ENCODE measurements at regions not wholly inside any gene's neighbourhood (a gene's known extent, or its start where the extent isn't known, plus 50 kb on each side); places are given as distances from the start of the nearest gene placed in this dataset.
"Not testable (repeated sequence)": the region's sequence is repeated elsewhere in the genome, so short reads cannot be mapped to it uniquely, and the experiment has no call there.

GRCh38 chr5:174581479-174581878 lies 142.9 kb upstream of the MSX2 start:
- H3K4me3 ChIP-seq (ENCODE audit: low read depth, low read length), result no peak overlapping the region
- TF ChIP-seq, protein P1, sequence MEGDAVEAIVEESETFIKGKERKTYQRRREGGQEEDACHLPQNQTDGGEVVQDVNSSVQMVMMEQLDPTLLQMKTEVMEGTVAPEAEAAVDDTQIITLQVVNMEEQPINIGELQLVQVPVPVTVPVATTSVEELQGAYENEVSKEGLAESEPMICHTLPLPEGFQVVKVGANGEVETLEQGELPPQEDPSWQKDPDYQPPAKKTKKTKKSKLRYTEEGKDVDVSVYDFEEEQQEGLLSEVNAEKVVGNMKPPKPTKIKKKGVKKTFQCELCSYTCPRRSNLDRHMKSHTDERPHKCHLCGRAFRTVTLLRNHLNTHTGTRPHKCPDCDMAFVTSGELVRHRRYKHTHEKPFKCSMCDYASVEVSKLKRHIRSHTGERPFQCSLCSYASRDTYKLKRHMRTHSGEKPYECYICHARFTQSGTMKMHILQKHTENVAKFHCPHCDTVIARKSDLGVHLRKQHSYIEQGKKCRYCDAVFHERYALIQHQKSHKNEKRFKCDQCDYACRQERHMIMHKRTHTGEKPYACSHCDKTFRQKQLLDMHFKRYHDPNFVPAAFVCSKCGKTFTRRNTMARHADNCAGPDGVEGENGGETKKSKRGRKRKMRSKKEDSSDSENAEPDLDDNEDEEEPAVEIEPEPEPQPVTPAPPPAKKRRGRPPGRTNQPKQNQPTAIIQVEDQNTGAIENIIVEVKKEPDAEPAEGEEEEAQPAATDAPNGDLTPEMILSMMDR (IDR thresholded peaks at IDR 0.05; ENCODE audit: insufficient read depth, low read depth, low read length), result peak; percentile 57
- no peak for DNase-seq (ENCODE audit: low read depth)

DNA sequence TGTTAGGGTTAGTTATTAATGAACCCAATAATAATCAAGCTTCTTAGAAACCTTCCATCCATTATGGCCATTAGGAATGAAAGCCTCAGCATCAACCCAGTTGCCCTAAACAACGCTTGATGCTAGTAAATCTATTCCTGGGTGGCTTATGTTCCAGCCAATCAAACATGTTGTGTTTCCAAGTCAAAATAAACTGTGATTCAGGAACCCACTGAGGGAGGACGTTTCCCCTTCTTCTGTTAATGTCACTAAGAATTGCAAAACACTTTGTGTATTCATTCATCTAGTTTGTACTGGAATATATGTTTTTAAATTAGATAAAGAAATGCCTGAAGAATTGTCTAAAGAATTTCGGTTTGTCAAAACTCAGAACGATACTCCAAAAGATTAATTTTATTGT lies 142.5 kb upstream of the MSX2 start:
- H3K4me3 ChIP-seq (ENCODE audit: low read depth, low read length), result no peak overlapping the region
- TF ChIP-seq, protein P1 (IDR thresholded peaks at IDR 0.05; ENCODE audit: insufficient read depth, low read depth, low read length), result no peak
- DNase-seq (ENCODE audit: low read depth), result no peak

DNA sequence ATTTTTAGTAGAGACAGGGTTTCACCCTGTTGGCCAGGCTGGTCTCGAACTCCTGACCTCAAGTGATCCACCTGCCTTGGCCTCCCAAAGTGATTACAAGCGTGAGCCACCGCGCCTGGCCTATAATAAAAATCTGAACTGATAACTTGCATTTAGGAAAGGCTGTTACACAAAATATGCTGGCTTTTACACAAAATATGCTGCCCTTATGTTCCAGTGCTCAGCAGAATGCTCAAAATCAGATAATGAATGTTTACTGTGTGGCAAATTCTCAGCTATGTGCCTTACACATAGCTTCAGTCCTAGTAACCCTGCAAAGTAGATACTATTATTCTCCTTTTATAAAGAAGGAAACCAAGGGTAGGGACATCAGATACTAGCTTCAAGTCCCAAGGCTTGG lies 141.3 kb upstream of the MSX2 start:
- DNase-seq (ENCODE audit: low read depth), result peak; percentile 74

GRCh38 chr5:174585472-174585871 lies 138.9 kb upstream of the MSX2 start:
- H3K4me3 ChIP-seq (ENCODE audit: low read depth, low read length), result no peak overlapping the region
- TF ChIP-seq, protein P1 (IDR thresholded peaks at IDR 0.05; ENCODE audit: insufficient read depth, low read depth, low read length), result no peak
- DNase-seq (ENCODE audit: low read depth), result no peak

More for the DNA sequence above, 141.3 kb upstream of the MSX2 start:
- no peak overlapping the region for H3K4me3 ChIP-seq (ENCODE audit: low read depth, low read length)
- TF ChIP-seq, protein P1 (IDR thresholded peaks at IDR 0.05; ENCODE audit: insufficient read depth, low read depth, low read length), result no peak

DNA sequence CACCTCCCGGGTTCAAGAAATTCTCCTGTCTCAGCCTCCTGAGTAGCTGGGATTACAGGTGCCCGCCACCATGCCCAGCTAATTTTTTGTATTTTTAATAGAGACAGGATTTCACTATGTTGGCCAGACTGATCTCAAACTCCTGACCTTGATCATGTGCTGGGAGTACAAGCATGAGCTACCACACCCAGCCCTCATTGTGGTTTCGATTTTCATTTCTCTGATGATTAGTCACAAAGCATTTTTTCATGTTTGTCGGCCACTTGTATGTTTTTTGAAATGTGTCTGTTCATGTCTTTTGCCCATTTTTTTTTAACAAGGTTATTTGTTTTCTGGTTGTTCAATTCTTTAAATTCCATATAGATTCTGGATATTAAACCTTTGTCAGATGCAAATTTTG lies 138.2 kb upstream of the MSX2 start:
- DNase-seq (ENCODE audit: low read depth); H3K4me3 ChIP-seq (ENCODE audit: low read depth, low read length): not testable (repeated sequence)

- TF ChIP-seq, protein P1 (IDR thresholded peaks at IDR 0.05; ENCODE audit: insufficient read depth, low read depth, low read length), result no peak
- no peak overlapping the region for H3K4me3 ChIP-seq (ENCODE audit: low read depth, low read length)
- DNase-seq (ENCODE audit: low read depth), result no peak
Measured at GRCh38 chr5:174589011-174589410, 135.4 kb upstream of the MSX2 start.

DNA sequence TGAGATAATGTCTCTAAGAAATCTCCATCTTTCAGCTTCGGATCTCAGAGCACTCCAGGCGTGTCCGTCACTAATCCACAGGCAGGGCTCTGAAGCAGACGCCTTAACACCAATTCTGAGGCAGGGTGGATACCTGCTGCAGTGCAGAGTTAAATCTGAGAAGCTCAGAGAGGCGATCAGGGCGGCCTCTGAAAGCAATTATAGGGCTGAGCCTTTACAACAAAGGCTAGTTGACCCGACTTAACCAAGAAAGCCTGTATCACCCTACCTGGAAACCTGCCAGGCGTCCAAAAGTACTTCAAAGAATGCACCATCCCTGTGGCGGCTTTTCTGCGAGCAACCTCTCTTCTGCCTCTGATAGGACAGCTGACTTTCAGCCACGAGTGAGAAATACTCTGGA lies 134.8 kb upstream of the MSX2 start:
- no peak overlapping the region for H3K4me3 ChIP-seq (ENCODE audit: low read depth, low read length)
- no peak for DNase-seq (ENCODE audit: low read depth)
- TF ChIP-seq, protein P1 (IDR thresholded peaks at IDR 0.05; ENCODE audit: insufficient read depth, low read depth, low read length), result no peak
